Loucy (cell line): ENCODE measurements at regions not wholly inside any gene's neighbourhood (a gene's known extent, or its start where the extent isn't known, plus 50 kb on each side); places are given as distances from the start of the nearest gene placed in this dataset.

Experiments
- H2AFZ ChIP-seq: fragments of 200-600 bp; sonication (generic); 2 replicates; pipeline ENCODE4 v1.6.0; 2016; ENCODE audit warnings: antibody characterized with exemption, mild to moderate bottlenecking, low read length, moderate library complexity
- H3F3A ChIP-seq: fragments of 200-600 bp; 2 replicates; pipeline ENCODE4 v1.6.0; 2016; ENCODE audit warnings: antibody characterized with exemption, low read depth, mild to moderate bottlenecking
- H3K27me3 ChIP-seq: fragments of 200-600 bp; sonication (generic); 2 replicates; pipeline ENCODE4 v1.6.1; 2014; ENCODE audit warnings: low read length, mild to moderate bottlenecking; ENCODE audit not compliant: insufficient read depth, poor library complexity, severe bottlenecking
- H3K36me3 ChIP-seq: fragments of 200-600 bp; sonication (generic); 2 replicates; pipeline ENCODE4 v1.6.1; 2016; ENCODE audit warnings: low read length; ENCODE audit not compliant: insufficient read depth
- H3K4me1 ChIP-seq: fragments of 200-600 bp; sonication (generic); 2 replicates; pipeline ENCODE4 v1.5.1; 2014; ENCODE audit warnings: low read length, mild to moderate bottlenecking; ENCODE audit not compliant: insufficient read depth, poor library complexity, severe bottlenecking
- H3K4me2 ChIP-seq: fragments of 200-600 bp; sonication (generic); 2 replicates; pipeline ENCODE4 v1.6.0; 2014; ENCODE audit warnings: antibody characterized with exemption, low read length, low read depth, mild to moderate bottlenecking; ENCODE audit not compliant: poor library complexity, severe bottlenecking
- H3K4me3 ChIP-seq: fragments of 200-600 bp; sonication (generic); 2 replicates; pipeline ENCODE4 v1.5.1; 2014; ENCODE audit warnings: low read length, mild to moderate bottlenecking, mixed read lengths; ENCODE audit not compliant: poor library complexity, severe bottlenecking
- H3K79me2 ChIP-seq: fragments of 200-600 bp; sonication (generic); 2 replicates; pipeline ENCODE4 v1.6.1; 2014; ENCODE audit warnings: low read length; ENCODE audit not compliant: insufficient read depth
- H3K9ac ChIP-seq: fragments of 200-600 bp; sonication (generic); 2 replicates; pipeline ENCODE4 v1.6.0; 2014; ENCODE audit warnings: mild to moderate bottlenecking, low read depth, low read length, moderate library complexity; ENCODE audit not compliant: poor library complexity, severe bottlenecking
- H3K9me2 ChIP-seq: fragments of 200-600 bp; sonication (generic); replicated peaks from 2 replicates; pipeline ENCODE4 v1.6.1; 2016; ENCODE audit warnings: low read depth, low read length, mixed read lengths
- H3K9me3 ChIP-seq: fragments of 200-600 bp; sonication (generic); 2 replicates; pipeline ENCODE4 v1.6.1; 2014; ENCODE audit warnings: mild to moderate bottlenecking, antibody characterized with exemption, low read length, low read depth; ENCODE audit not compliant: insufficient read depth
- H4K20me1 ChIP-seq: fragments of 200-600 bp; sonication (generic); 2 replicates; pipeline ENCODE4 v1.6.0; 2014; ENCODE audit warnings: antibody characterized with exemption, low read length, mild to moderate bottlenecking; ENCODE audit not compliant: insufficient read depth, poor library complexity, severe bottlenecking
- EZH2phosphoT487 ChIP-seq: fragments of 200-600 bp; IDR thresholded peaks from 2 replicates; pipeline ENCODE4 v1.6.1; 2018; ENCODE audit warnings: antibody characterized with exemption, mild to moderate bottlenecking, moderate library complexity, borderline replicate concordance
- TF ChIP-seq, protein P1 (sequence below): fragments of 200-600 bp; sonication (generic); conservative IDR thresholded peaks from 2 replicates; pipeline ENCODE4 v1.5.1; 2014; ENCODE audit warnings: mild to moderate bottlenecking, antibody characterized with exemption, low read length

DNA sequence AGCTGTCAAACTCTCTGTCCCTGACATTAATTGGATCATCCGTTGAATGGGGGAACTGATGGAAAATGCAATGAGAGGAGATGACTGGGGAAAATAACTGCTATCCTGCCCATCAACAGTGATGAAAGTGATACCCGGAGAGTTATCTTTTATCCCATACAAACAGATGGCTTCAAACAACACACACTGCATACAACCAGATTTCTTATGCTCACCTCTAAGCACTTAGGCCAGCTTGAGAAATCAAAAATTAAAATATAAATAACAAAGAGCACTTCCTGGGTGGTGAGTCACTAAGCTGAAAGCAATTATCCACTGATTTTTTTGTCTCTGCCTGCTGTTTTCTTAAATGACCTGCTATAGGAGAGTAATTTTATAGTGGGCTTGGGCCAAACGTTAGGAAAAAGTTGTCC is 237.6 kb upstream of the RGPD4 start:
- Histone ChIP-seq H3K27me3 (no peaks in the 10 kb centered on the region), H3K4me3 (no peak overlapping the region), H4K20me1 (no peaks in the 10 kb centered on the region), H2AFZ (no peak overlapping the region), H3K4me1 (peaks cover 6% of the 10 kb centered on the region), H3K36me3 (no peaks in the 10 kb centered on the region), H3K79me2 (no peaks in the 10 kb centered on the region), H3F3A (no peaks in the 10 kb centered on the region), H3K9ac (no peak overlapping the region), H3K9me2 (no peaks in the 10 kb centered on the region), H3K9me3 (no peaks in the 10 kb centered on the region), H3K4me2 (no peak overlapping the region)
- no peak for TF ChIP-seq EZH2phosphoT487
- TF ChIP-seq, protein P1, sequence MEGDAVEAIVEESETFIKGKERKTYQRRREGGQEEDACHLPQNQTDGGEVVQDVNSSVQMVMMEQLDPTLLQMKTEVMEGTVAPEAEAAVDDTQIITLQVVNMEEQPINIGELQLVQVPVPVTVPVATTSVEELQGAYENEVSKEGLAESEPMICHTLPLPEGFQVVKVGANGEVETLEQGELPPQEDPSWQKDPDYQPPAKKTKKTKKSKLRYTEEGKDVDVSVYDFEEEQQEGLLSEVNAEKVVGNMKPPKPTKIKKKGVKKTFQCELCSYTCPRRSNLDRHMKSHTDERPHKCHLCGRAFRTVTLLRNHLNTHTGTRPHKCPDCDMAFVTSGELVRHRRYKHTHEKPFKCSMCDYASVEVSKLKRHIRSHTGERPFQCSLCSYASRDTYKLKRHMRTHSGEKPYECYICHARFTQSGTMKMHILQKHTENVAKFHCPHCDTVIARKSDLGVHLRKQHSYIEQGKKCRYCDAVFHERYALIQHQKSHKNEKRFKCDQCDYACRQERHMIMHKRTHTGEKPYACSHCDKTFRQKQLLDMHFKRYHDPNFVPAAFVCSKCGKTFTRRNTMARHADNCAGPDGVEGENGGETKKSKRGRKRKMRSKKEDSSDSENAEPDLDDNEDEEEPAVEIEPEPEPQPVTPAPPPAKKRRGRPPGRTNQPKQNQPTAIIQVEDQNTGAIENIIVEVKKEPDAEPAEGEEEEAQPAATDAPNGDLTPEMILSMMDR: no peak

DNA sequence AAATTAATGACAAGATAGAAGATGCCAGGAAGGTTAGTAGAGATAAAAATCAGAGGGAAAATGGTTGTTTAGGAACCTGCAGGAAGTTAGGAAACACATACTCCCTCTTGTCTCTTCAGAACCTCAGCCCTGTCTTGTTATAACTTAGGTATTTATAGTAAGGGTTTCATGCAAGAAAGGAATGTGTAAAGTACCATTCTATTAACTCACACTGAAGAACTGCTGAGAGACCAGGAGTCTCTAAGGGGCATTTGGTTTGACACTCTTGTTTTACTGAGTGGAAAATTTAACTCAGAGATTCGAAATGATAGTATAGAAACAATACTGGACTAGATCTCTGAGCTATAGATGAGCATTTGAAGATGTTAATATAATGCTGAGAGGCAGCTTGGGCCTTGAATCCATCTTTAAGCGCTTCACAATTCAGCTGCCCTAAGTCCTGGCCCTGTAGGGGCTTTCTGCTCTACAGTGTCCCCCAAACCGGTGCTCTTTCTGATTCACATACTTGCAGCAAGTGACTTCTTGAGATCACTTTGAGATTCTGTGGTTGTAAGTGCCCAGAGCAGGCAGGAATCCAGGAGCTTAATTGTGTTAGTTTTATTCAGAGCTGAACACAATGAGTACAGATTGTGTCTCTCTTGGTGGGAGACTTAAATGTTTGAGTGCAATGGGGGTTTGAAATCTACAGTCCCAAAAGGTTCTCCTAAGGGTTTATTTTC is 235.0 kb upstream of the RGPD4 start:
- no peaks in the 10 kb centered on the region for H3K9me2 ChIP-seq
- H3K36me3 ChIP-seq: no peaks in the 10 kb centered on the region
- H3K9ac ChIP-seq: no peak overlapping the region
- H3K9me3 ChIP-seq: no peaks in the 10 kb centered on the region
- TF ChIP-seq, protein P1: no peak
- TF ChIP-seq EZH2phosphoT487: no peak
- 0 out of 2 replicates have a peak overlapping the region, but pooled peaks have one; percentile 39 for H2AFZ ChIP-seq
- no peaks in the 10 kb centered on the region for H4K20me1 ChIP-seq
- no peak overlapping the region for H3K4me3 ChIP-seq
- H3K4me2 ChIP-seq: no peak overlapping the region
- peaks cover 6% of the 10 kb centered on the region for H3K4me1 ChIP-seq
- H3F3A ChIP-seq: no peaks in the 10 kb centered on the region
- H3K27me3 ChIP-seq: no peaks in the 10 kb centered on the region
- no peaks in the 10 kb centered on the region for H3K79me2 ChIP-seq

DNA sequence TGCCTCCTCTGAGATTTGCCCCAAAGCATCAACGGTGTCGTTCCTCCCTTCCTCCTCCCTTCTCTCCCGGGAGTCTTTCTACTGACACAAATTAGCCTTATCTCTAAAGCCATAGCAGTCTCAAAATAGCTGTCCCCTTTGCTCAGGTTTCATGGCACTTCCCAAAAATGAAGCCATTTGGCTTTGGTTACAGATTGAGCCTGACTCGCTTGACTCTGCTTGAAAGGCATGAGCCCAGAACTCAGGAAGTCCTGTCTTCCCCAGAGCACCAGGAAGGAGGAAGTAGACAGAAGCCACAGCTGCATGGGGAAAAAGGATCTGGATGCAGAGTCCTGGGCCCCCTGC is 234.4 kb upstream of the RGPD4 start:
- Histone ChIP-seq H4K20me1 (no peaks in the 10 kb centered on the region), H2AFZ (peak overlapping the region; percentile 39), H3K4me2 (no peak overlapping the region), H3F3A (no peaks in the 10 kb centered on the region), H3K27me3 (no peaks in the 10 kb centered on the region), H3K79me2 (no peaks in the 10 kb centered on the region), H3K4me1 (peaks cover 6% of the 10 kb centered on the region), H3K9ac (no peak overlapping the region), H3K9me3 (no peaks in the 10 kb centered on the region), H3K4me3 (no peak overlapping the region), H3K36me3 (no peaks in the 10 kb centered on the region), H3K9me2 (no peaks in the 10 kb centered on the region)
- TF ChIP-seq, protein P1: no peak
